22Rv1 (cell line): ENCODE measurements at regions not wholly inside any gene's neighbourhood (a gene's known extent, or its start where the extent isn't known, plus 50 kb on each side); places are given as distances from the start of the nearest gene placed in this dataset.

Source experiments
- ZFX ChIP-seq: fragments of 450-650 bp; IDR thresholded peaks from 2 replicates; pipeline ENCODE4 v1.6.1; 2017; ENCODE audit warnings: antibody characterized with exemption, borderline replicate concordance
- TF ChIP-seq, protein P1 (sequence below): fragments of 450-650 bp; IDR thresholded peaks from 2 replicates; pipeline ENCODE4 v1.5.1; 2017; ENCODE audit warnings: mild to moderate bottlenecking

DNA sequence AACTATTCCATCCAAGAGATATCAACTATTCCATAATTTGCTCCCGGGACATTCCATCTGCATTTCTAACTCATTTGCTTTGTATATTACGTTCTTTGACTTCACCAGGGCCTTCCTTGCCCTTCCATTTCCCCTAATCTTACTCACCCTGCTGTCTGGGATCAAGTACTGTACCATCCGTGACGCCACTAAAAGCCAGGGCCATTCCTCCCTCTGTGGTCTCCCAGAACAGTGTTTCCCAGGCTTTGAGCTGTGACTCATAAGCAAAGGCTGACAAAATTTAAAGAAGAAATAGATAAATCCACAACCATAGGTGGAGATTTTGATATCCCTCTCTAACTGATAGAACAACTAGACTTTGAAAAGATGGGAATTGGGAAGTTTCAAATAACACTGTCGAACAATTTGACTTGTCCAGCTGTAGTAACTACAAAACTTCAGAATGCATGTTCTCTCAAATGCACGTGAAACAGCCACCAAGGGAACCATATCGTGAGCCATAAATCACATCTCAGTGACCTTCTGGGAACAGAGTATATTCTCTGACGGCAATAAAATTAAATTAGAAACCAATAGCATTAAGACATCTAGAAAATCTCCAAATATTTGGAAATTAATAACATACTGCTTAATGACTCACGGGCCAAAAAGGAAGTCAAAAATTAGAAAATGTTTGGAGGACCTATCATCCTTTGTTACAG is 501.0 kb downstream of the SETD4 start:
- TF ChIP-seq, protein P1, sequence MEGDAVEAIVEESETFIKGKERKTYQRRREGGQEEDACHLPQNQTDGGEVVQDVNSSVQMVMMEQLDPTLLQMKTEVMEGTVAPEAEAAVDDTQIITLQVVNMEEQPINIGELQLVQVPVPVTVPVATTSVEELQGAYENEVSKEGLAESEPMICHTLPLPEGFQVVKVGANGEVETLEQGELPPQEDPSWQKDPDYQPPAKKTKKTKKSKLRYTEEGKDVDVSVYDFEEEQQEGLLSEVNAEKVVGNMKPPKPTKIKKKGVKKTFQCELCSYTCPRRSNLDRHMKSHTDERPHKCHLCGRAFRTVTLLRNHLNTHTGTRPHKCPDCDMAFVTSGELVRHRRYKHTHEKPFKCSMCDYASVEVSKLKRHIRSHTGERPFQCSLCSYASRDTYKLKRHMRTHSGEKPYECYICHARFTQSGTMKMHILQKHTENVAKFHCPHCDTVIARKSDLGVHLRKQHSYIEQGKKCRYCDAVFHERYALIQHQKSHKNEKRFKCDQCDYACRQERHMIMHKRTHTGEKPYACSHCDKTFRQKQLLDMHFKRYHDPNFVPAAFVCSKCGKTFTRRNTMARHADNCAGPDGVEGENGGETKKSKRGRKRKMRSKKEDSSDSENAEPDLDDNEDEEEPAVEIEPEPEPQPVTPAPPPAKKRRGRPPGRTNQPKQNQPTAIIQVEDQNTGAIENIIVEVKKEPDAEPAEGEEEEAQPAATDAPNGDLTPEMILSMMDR = no peak
- no peak for TF ChIP-seq ZFX
